ENCODE measurements at regions not wholly inside any gene's neighbourhood (a gene's known extent, or its start where the extent isn't known, plus 50 kb on each side); places are given as distances from the start of the nearest gene placed in this dataset.
"Not testable (repeated sequence)": the region's sequence is repeated elsewhere in the genome, so short reads cannot be mapped to it uniquely, and the experiment has no call there.

- no peak for DNase-seq (ENCODE audit: low spot score)
- in situ Hi-C loops (cut with HindIII; ENCODE audit: low sequenced_read_pairs): no loop called here
Observed at GRCh38 chr11:21707116-21707739, 485.7 kb upstream of the ANO5 start.

GRCh38 chr11:21710809-21711208, 482.1 kb upstream of the ANO5 start:
- no peak for DNase-seq (ENCODE audit: low spot score)

GRCh38 chr11:21711341-21711740, 481.5 kb upstream of the ANO5 start:
- DNase-seq (ENCODE audit: low spot score): no peak
- in situ Hi-C loops (cut with HindIII; ENCODE audit: low sequenced_read_pairs): no loop called here

More at GRCh38 chr11:21710809-21711208, 482.1 kb upstream of the ANO5 start:
- in situ Hi-C loops (cut with HindIII; ENCODE audit: low sequenced_read_pairs): no loop called here

GRCh38 chr11:21723678-21724077, 469.2 kb upstream of the ANO5 start:
- no peak for DNase-seq (ENCODE audit: low spot score)
- in situ Hi-C loops (cut with HindIII; ENCODE audit: low sequenced_read_pairs): no loop called here

- DNase-seq (ENCODE audit: low spot score): no peak
- in situ Hi-C loops (cut with HindIII; ENCODE audit: low sequenced_read_pairs): no loop called here
Observed at GRCh38 chr11:21727102-21727501, 465.8 kb upstream of the ANO5 start.

- in situ Hi-C loops (cut with HindIII; ENCODE audit: low sequenced_read_pairs): no loop called here
Observed at GRCh38 chr11:21736404-21736803, 456.5 kb upstream of the ANO5 start.

GRCh38 chr11:21752475-21753243, 440.2 kb upstream of the ANO5 start:
- in situ Hi-C loops (cut with HindIII; ENCODE audit: low sequenced_read_pairs); DNase-seq (ENCODE audit: low spot score): not testable (repeated sequence)

More at GRCh38 chr11:21736404-21736803, 456.5 kb upstream of the ANO5 start:
- no peak for DNase-seq (ENCODE audit: low spot score)

- DNase-seq (ENCODE audit: low spot score): not testable (repeated sequence)
Observed at GRCh38 chr11:21753244-21753767, 439.6 kb upstream of the ANO5 start.

GRCh38 chr11:21761000-21761399, 431.9 kb upstream of the ANO5 start:
- DNase-seq (ENCODE audit: low spot score): no peak
- in situ Hi-C loops (cut with HindIII; ENCODE audit: low sequenced_read_pairs): no loop called here

More at GRCh38 chr11:21753244-21753767, 439.6 kb upstream of the ANO5 start:
- in situ Hi-C loops (cut with HindIII; ENCODE audit: low sequenced_read_pairs): not testable (repeated sequence)

GRCh38 chr11:21768388-21768787, 424.5 kb upstream of the ANO5 start:
- no peak for DNase-seq (ENCODE audit: low spot score)
- in situ Hi-C loops (cut with HindIII; ENCODE audit: low sequenced_read_pairs): no loop called here

- in situ Hi-C loops (cut with HindIII; ENCODE audit: low sequenced_read_pairs): no loop called here
- no peak for DNase-seq (ENCODE audit: low spot score)
Observed at GRCh38 chr11:21769188-21769587, 423.7 kb upstream of the ANO5 start.

- no peak for DNase-seq (ENCODE audit: low spot score)
- in situ Hi-C loops (cut with HindIII; ENCODE audit: low sequenced_read_pairs): no loop called here
Observed at GRCh38 chr11:21771097-21771496, 421.8 kb upstream of the ANO5 start.

GRCh38 chr11:21774212-21774611, 418.7 kb upstream of the ANO5 start:
- peak; percentile 99 for DNase-seq (ENCODE audit: low spot score)
- in situ Hi-C loops (cut with HindIII; ENCODE audit: low sequenced_read_pairs): no loop called here

GRCh38 chr11:21775911-21776310, 417.0 kb upstream of the ANO5 start:
- in situ Hi-C loops (cut with HindIII; ENCODE audit: low sequenced_read_pairs): no loop called here
- DNase-seq (ENCODE audit: low spot score): peak; percentile 8

- in situ Hi-C loops (cut with HindIII; ENCODE audit: low sequenced_read_pairs): no loop called here
- no peak for DNase-seq (ENCODE audit: low spot score)
Observed at GRCh38 chr11:21783954-21784353, 408.9 kb upstream of the ANO5 start.

- in situ Hi-C loops (cut with HindIII; ENCODE audit: low sequenced_read_pairs): no loop called here
- no peak for DNase-seq (ENCODE audit: low spot score)
Observed at GRCh38 chr11:21785351-21785750, 407.5 kb upstream of the ANO5 start.

- DNase-seq (ENCODE audit: low spot score): no peak
- in situ Hi-C loops (cut with HindIII; ENCODE audit: low sequenced_read_pairs): no loop called here
Observed at GRCh38 chr11:21794306-21794705, 398.6 kb upstream of the ANO5 start.

GRCh38 chr11:21798216-21798615, 394.7 kb upstream of the ANO5 start:
- DNase-seq (ENCODE audit: low spot score): no peak
- in situ Hi-C loops (cut with HindIII; ENCODE audit: low sequenced_read_pairs): no loop called here

GRCh38 chr11:21804523-21804922, 388.4 kb upstream of the ANO5 start:
- DNase-seq (ENCODE audit: low spot score); in situ Hi-C loops (cut with HindIII; ENCODE audit: low sequenced_read_pairs): not testable (repeated sequence)

GRCh38 chr11:21806508-21806907, 386.4 kb upstream of the ANO5 start:
- in situ Hi-C loops (cut with HindIII; ENCODE audit: low sequenced_read_pairs): no loop called here
- DNase-seq (ENCODE audit: low spot score): no peak
